ENCODE measurements at regions not wholly inside any gene's neighbourhood (a gene's known extent, or its start where the extent isn't known, plus 50 kb on each side); places are given as distances from the start of the nearest gene placed in this dataset.

DNA sequence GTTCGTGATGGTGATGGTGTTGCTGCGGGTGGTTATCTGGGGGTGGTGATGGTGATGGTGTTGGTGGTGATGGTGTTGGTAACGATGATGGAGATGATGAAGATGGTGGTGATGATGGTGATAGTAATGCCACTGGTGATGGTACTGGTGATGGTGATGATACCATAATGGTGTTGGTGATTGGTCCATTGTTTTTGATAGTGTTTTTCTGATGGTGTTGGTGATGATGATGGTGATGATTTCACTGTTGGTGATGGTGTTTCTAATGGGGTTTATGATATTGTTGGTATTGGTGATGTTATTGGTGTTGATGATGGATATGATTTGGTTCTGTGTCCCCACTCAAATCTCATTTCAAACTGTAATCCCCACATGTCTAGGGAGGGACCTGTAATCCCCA is 51.7 kb upstream of the PITRM1 start:
- no peak for DNase-seq

- DNase-seq = no peak
These were observed 50.0 kb upstream of the PITRM1 start for GRCh38 chr10:3222626-3223025.
